WI38 (cell line): ENCODE measurements at regions not wholly inside any gene's neighbourhood (a gene's known extent, or its start where the extent isn't known, plus 50 kb on each side); places are given as distances from the start of the nearest gene placed in this dataset.
"Not testable (repeated sequence)": the region's sequence is repeated elsewhere in the genome, so short reads cannot be mapped to it uniquely, and the experiment has no call there.

ENCODE experiments used
- H3K4me3 ChIP-seq: 2 replicates; pipeline ENCODE4 v1.5.1; 2011; ENCODE audit warnings: low read depth, mild to moderate bottlenecking, control low read depth, low read length
- TF ChIP-seq, protein P1 (sequence below): IDR thresholded peaks from 2 replicates; pipeline ENCODE4 v1.5.1; 2012; ENCODE audit warnings: low read depth, mild to moderate bottlenecking, control low read depth, low read length

DNA sequence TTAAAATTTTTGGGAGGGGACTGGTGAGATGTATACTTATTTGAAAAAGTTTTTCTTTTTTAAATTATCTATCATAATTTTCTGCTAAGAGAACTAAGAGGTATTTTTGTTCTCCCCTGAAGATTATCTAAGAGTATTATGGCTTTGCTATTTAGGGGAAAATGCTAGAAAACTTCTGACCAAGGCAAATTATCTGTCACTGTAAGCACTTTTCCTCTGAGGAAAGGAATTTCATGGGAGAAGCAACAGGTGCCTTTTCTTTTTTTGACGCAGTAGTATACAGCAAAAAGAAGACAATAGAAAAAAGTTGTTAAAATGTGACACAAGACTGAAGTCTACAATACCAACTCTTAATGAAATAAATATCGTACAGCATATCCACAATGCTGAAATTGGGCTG is 201.6 kb upstream of the NANOGP8 start:
- TF ChIP-seq, protein P1, sequence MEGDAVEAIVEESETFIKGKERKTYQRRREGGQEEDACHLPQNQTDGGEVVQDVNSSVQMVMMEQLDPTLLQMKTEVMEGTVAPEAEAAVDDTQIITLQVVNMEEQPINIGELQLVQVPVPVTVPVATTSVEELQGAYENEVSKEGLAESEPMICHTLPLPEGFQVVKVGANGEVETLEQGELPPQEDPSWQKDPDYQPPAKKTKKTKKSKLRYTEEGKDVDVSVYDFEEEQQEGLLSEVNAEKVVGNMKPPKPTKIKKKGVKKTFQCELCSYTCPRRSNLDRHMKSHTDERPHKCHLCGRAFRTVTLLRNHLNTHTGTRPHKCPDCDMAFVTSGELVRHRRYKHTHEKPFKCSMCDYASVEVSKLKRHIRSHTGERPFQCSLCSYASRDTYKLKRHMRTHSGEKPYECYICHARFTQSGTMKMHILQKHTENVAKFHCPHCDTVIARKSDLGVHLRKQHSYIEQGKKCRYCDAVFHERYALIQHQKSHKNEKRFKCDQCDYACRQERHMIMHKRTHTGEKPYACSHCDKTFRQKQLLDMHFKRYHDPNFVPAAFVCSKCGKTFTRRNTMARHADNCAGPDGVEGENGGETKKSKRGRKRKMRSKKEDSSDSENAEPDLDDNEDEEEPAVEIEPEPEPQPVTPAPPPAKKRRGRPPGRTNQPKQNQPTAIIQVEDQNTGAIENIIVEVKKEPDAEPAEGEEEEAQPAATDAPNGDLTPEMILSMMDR: no peak
- no peak overlapping the region for H3K4me3 ChIP-seq

DNA sequence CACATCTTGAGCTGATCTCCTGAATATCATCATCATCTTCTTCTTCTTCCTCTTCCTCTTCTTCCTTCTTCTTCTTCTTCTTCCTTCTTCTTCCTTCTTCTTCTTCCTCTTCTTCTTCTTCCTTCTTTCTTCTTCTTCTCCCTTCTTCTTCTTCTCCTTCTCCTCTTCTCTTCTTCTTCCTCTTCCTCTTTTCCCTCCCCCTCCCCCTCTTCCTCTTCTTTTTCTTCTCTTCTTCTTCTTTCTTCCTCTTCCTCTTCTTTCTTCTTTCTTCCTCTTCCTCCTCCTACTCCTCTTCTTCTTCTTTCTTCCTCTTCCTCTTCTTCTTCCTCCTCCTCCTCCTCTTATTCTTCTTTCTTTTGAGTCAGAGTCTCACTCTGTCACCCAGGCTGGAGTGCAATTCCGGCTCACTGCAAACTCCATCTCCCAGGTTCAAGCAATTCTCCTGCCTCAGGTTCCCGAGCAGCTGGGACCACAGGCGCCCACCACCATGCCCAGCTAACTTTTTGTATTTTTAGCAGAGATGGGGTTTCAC is 197.9 kb upstream of the NANOGP8 start:
- H3K4me3 ChIP-seq: no peak overlapping the region
- TF ChIP-seq, protein P1: no peak

DNA sequence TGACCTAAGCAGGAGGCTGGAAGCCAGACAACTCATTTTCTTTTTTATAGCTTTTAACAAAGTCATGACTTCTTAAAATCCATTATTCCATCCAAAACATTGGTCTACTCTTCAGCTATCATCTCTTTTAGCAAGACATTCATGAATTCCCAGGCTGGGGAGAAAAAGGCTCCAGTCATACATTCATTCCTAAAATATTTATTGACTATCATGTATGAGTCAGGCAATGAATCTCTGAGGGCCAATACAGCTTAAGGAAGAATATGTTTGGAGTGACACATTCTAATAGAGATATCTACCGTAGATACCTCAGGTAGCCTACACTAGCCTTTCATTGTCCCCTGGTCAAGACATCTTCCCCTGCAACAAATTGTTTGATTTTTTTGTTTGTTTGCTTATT is 196.4 kb upstream of the NANOGP8 start:
- TF ChIP-seq, protein P1: no peak
- H3K4me3 ChIP-seq: no peak overlapping the region

DNA sequence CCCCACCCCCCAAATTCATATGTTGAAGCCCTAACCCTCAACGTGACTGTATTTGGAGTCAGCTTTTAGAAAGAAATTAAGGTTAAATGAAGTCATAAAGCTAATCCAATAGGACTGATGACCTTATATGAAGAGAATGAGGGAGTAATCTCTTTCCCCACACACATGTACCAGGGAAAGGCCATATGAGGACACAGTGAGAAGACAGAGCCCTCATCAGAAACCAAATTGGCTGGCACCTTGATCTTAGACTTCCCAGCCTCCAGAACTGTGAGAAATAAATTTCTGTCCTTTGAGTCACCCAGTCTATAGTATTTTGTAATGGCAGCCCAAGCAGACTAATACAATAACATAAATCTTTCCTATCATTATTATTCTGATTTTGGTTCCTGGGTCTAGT is 194.7 kb upstream of the NANOGP8 start:
- H3K4me3 ChIP-seq: no peak overlapping the region
- TF ChIP-seq, protein P1: no peak

DNA sequence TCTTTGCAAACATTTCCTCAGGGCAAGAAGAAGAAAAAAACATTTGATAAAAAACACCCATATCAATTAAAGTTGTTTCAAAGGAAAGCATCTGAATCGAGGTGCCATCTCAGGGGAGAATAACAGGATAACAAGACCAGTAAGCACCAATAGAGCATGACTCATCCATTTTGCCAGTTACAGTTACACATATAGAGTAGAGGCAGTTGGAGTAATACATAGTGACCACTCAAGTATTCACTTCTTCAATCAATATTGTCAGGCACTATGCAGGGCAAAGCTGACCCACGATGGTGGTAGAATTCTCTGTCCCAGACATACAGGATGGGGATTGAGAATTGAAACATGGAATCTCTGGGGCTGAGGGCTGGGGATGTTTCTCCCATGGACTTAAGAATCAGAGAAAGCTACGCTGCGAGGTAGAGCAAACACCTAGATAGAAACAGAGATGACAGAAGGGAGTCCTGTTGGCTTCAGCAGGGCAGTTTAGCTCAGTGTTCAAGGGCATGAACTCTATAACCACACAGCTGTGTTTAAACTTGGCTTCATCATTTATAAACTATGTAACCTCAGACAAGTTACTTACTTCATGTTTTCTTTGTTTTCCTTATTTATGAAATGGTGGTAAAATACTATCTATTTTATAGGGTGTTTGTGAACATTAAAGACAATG is 186.4 kb upstream of the NANOGP8 start:
- TF ChIP-seq, protein P1: no peak
- H3K4me3 ChIP-seq: no peak overlapping the region

DNA sequence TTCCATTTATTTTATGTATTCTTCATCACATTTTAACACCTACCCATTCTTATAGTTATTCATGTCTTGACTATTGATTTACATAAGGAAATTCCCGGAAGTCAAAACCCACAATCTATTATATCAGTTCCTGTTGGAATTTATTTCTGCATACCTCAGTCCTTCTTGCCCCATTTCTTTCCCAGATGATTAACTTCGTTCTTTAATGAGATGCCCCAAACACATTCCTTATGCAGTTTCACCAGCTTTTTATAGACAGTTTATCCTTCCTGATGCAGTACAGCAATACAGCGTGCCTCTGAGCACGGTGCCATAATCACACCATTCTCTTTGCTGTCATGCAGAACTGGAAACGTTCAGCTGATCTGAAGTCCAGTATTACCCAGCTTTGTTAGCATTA is 175.8 kb upstream of the NANOGP8 start:
- no peak overlapping the region for H3K4me3 ChIP-seq
- TF ChIP-seq, protein P1: no peak

DNA sequence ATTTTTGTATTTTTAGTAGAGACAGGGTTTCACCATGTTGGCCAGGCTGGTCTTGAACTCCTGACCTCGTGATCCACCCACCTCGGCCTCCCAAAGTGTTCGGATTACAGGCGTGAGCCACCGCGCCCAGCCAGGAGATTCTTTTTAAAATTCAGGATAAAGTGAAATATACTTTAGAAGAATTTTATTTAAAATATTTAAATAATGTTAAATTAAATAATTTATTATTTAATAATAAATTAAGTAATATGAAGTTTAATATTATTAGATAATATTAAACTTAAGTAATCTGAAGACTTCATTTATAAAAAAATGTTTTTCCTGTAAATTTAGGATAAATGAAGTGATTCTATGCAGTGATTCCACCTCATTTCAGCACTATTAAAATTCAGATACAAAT is 175.2 kb upstream of the NANOGP8 start:
- H3K4me3 ChIP-seq: not testable (repeated sequence)

DNA sequence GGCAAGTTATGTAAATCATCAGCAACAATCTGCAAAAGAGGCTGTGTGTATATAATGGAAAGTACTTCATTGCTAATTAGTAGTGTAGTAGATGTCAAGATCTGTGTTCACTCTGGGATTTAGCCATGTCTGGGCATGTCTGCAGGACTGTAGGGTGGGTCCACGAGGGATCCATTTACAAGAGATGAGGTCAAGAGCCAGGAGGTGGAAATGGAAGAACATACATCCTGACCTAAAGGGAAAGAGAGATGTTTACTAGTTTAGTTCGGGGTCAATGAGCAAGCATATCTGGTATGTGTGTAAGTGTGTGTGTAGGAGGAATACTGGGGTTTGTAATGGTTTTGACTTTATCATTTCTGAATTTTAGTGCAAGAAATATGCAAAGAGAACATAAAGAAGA is 171.5 kb upstream of the NANOGP8 start:
- H3K4me3 ChIP-seq: no peak overlapping the region
- TF ChIP-seq, protein P1: no peak
